Uterus (tissue), 3 donors: ENCODE measurements at regions not wholly inside any gene's neighbourhood (a gene's known extent, or its start where the extent isn't known, plus 50 kb on each side); places are given as distances from the start of the nearest gene placed in this dataset.

Experiments used
- DNase-seq, 2 donors: peaks; one replicate each; pipeline ENCODE4 v3.0.0-alpha.2; 2019 to 2020
- H3K27ac ChIP-seq, 2 donors: fragments of 200-600 bp; sonication (generic); 1 replicate in 1 of 2; 2 replicates in 1 of 2; pipeline ENCODE4 v1.5.1; 2016 to 2018
- H3K27me3 ChIP-seq, 2 donors: fragments of 200-600 bp; sonication (generic); one replicate each; pipeline ENCODE4 v1.5.1; 2018 to 2019; ENCODE audit warnings: control low read depth in 1 of 2
- H3K36me3 ChIP-seq, 2 donors: fragments of 200-600 bp; sonication (generic); one replicate each; pipeline ENCODE4 v1.5.1; 2019; ENCODE audit warnings: control low read depth in 1 of 2
- H3K4me1 ChIP-seq, 2 donors: fragments of 200-600 bp; sonication (generic); one replicate each; pipeline ENCODE4 v1.5.1; 2018 to 2019; ENCODE audit warnings: control low read depth in 1 of 2
- H3K4me3 ChIP-seq, 2 donors: fragments of 200-600 bp; sonication (generic); 1 replicate in 1 of 2; 2 replicates in 1 of 2; pipeline ENCODE4 v1.5.1; 2018 to 2019; ENCODE audit warnings: mild to moderate bottlenecking in 1 of 2
- H3K9me3 ChIP-seq, 2 donors: fragments of 200-600 bp; sonication (generic); one replicate each; pipeline ENCODE4 v1.5.1; 2019; ENCODE audit warnings: control low read depth in 1 of 2
- CTCF ChIP-seq, 4 experiments: fragments of 200-600 bp in 2 of 4; fragments of 450-650 bp in 2 of 4; sonication (generic) in 2 of 4; IDR thresholded peaks; one replicate each; pipeline ENCODE4 v1.5.1; 2016 to 2019; ENCODE audit warnings: antibody characterized with exemption in 4 of 4, mild to moderate bottlenecking in 2 of 4, moderate library complexity in 1 of 4
- POLR2A ChIP-seq, 2 donors: fragments of 450-650 bp; IDR thresholded peaks; one replicate each; pipeline ENCODE4 v1.6.1; 2016; ENCODE audit warnings: antibody characterized with exemption in 2 of 2, mild to moderate bottlenecking in 1 of 2, moderate library complexity in 1 of 2
- intact Hi-C: fragments of 100-400 bp; cut with DNase I; formaldehyde crosslinking; loops from one replicate; pipeline ENCODE4 v1.15.1; 2023; ENCODE audit warnings: low total_unique reads
- donor health status: DM: yes; HTN: yes; CAD: no.

- no peak for DNase-seq
- Histone ChIP-seq H3K4me1 (no peaks in the 10 kb centered on the region), H3K27ac (no peak overlapping the region), H3K4me3 (no peak overlapping the region), H3K36me3 (no peaks in the 10 kb centered on the region), H3K9me3 (no peaks in the 10 kb centered on the region), H3K27me3 (no peaks in the 10 kb centered on the region)
- TF ChIP-seq POLR2A (IDR thresholded peaks at IDR 0.05) (no peak), CTCF (IDR thresholded peaks at IDR 0.05) (no peak)
- intact Hi-C loops, result no loop called here
These were observed 549.5 kb upstream of the SMIM31 start for GRCh38 chr4:164204434-164204833.

- no peaks in the 10 kb centered on the region for H3K36me3 ChIP-seq
- H3K27me3 ChIP-seq, result no peaks in the 10 kb centered on the region
- DNase-seq, result no peak
- TF ChIP-seq POLR2A (IDR thresholded peaks at IDR 0.05), result no peak
- no peak for TF ChIP-seq CTCF (IDR thresholded peaks at IDR 0.05)
- no peaks in the 10 kb centered on the region for H3K4me1 ChIP-seq
- H3K4me3 ChIP-seq, result no peak overlapping the region
- no peak overlapping the region for H3K27ac ChIP-seq
- intact Hi-C loops, result no loop called here
- H3K9me3 ChIP-seq, result no peaks in the 10 kb centered on the region
These were observed 546.5 kb upstream of the SMIM31 start for GRCh38 chr4:164207460-164207859.

- no peaks in the 10 kb centered on the region for H3K36me3 ChIP-seq
- DNase-seq, result no peak
- no peak overlapping the region for H3K4me3 ChIP-seq
- no peak overlapping the region for H3K27ac ChIP-seq
- no peaks in the 10 kb centered on the region for H3K27me3 ChIP-seq
- H3K9me3 ChIP-seq, result no peaks in the 10 kb centered on the region
- TF ChIP-seq CTCF (IDR thresholded peaks at IDR 0.05), result no peak
- no peak for TF ChIP-seq POLR2A (IDR thresholded peaks at IDR 0.05)
- intact Hi-C loops, result no loop called here
- H3K4me1 ChIP-seq, result no peaks in the 10 kb centered on the region
These were observed 543.6 kb upstream of the SMIM31 start for GRCh38 chr4:164210377-164210776.

GRCh38 chr4:164212134-164212533 is 541.8 kb upstream of the SMIM31 start:
- H3K4me1 ChIP-seq, result no peaks in the 10 kb centered on the region
- intact Hi-C loops, result no loop called here
- H3K4me3 ChIP-seq, result no peak overlapping the region
- no peak for DNase-seq
- no peaks in the 10 kb centered on the region for H3K9me3 ChIP-seq
- no peaks in the 10 kb centered on the region for H3K36me3 ChIP-seq
- H3K27ac ChIP-seq, result no peak overlapping the region
- TF ChIP-seq CTCF (IDR thresholded peaks at IDR 0.05), result no peak
- TF ChIP-seq POLR2A (IDR thresholded peaks at IDR 0.05), result no peak
- no peaks in the 10 kb centered on the region for H3K27me3 ChIP-seq

GRCh38 chr4:164212714-164213113 is 541.2 kb upstream of the SMIM31 start:
- Histone ChIP-seq H3K4me3 (no peak overlapping the region), H3K27me3 (no peaks in the 10 kb centered on the region), H3K4me1 (no peaks in the 10 kb centered on the region), H3K9me3 (no peaks in the 10 kb centered on the region), H3K27ac (no peak overlapping the region), H3K36me3 (no peaks in the 10 kb centered on the region)
- intact Hi-C loops, result no loop called here
- DNase-seq, result no peak
- TF ChIP-seq POLR2A (IDR thresholded peaks at IDR 0.05) (no peak), CTCF (IDR thresholded peaks at IDR 0.05) (no peak)
